ENCODE measurements at regions not wholly inside any gene's neighbourhood (a gene's known extent, or its start where the extent isn't known, plus 50 kb on each side); places are given as distances from the start of the nearest gene placed in this dataset.

GRCh38 chr3:23686519-23686918 lies 119.2 kb upstream of the UBE2E1 start:
- Histone ChIP-seq H3K9ac (ENCODE audit: low read length) (no peak overlapping the region), H3K79me2 (ENCODE audit: low read length) (no peaks in the 10 kb centered on the region), H3K4me2 (ENCODE audit: low read length) (no peak overlapping the region), H3K27ac (ENCODE audit: low read length) (no peak overlapping the region), H3K9me3 (ENCODE audit: insufficient read depth, low read length) (peaks cover 6% of the 10 kb centered on the region; the same call in 1 of the 2 replicates), H3K27me3 (ENCODE audit: low read depth, low read length) (no peaks in the 10 kb centered on the region), H2AFZ (ENCODE audit: low read depth, low read length) (no peak overlapping the region), H3K4me1 (ENCODE audit: low read length) (no peaks in the 10 kb centered on the region), H3K4me3 (ENCODE audit: low read length) (no peak overlapping the region), H4K20me1 (ENCODE audit: insufficient read depth, low read length) (no peaks in the 10 kb centered on the region), H3K36me3 (replicated peaks; ENCODE audit: low read depth, low read length) (no peaks in the 10 kb centered on the region)
- TF ChIP-seq, protein P1, sequence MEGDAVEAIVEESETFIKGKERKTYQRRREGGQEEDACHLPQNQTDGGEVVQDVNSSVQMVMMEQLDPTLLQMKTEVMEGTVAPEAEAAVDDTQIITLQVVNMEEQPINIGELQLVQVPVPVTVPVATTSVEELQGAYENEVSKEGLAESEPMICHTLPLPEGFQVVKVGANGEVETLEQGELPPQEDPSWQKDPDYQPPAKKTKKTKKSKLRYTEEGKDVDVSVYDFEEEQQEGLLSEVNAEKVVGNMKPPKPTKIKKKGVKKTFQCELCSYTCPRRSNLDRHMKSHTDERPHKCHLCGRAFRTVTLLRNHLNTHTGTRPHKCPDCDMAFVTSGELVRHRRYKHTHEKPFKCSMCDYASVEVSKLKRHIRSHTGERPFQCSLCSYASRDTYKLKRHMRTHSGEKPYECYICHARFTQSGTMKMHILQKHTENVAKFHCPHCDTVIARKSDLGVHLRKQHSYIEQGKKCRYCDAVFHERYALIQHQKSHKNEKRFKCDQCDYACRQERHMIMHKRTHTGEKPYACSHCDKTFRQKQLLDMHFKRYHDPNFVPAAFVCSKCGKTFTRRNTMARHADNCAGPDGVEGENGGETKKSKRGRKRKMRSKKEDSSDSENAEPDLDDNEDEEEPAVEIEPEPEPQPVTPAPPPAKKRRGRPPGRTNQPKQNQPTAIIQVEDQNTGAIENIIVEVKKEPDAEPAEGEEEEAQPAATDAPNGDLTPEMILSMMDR (IDR thresholded peaks at IDR 0.05; ENCODE audit: low read depth, low read length): no peak
- no peak for TF ChIP-seq EZH2phosphoT487 (IDR thresholded peaks at IDR 0.05; ENCODE audit: low read depth)

DNA sequence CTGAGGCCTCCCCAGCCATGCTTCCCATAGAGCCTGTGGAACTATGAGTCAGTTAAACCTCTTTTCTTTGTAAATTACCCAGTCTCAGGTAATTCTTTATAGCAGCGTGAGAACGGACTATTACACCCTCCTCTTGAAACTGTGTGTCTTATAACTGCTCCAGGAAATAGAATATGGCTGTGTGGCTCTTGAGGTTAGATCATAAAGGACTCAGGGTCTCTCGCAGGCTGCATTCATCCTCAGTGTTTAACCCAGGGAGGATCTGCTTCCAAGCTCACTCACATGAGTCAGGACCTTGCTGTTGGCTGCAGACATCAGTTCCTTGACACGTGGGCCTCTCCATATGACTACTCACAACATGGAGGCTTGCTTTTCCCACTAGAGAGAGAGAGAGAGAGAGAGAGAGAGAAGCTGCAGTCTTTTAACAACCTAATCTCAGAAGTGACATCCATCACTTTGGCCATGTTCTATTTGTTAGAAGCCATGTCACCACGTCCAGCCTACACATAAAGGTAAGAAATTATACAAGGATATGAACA lies 114.3 kb upstream of the UBE2E1 start:
- Histone ChIP-seq H3K9me3 (ENCODE audit: insufficient read depth, low read length) (peaks cover 6% of the 10 kb centered on the region; the same call in 1 of the 2 replicates), H3K27me3 (ENCODE audit: low read depth, low read length) (no peaks in the 10 kb centered on the region; the same call in 1 of the 2 replicates), H3K79me2 (ENCODE audit: low read length) (no peaks in the 10 kb centered on the region), H3K4me2 (ENCODE audit: low read length) (no peak overlapping the region), H3K9ac (ENCODE audit: low read length) (no peak overlapping the region), H3K36me3 (replicated peaks; ENCODE audit: low read depth, low read length) (no peaks in the 10 kb centered on the region), H4K20me1 (ENCODE audit: insufficient read depth, low read length) (no peaks in the 10 kb centered on the region), H3K27ac (ENCODE audit: low read length) (no peak overlapping the region), H3K4me3 (ENCODE audit: low read length) (no peak overlapping the region), H3K4me1 (ENCODE audit: low read length) (no peaks in the 10 kb centered on the region), H2AFZ (ENCODE audit: low read depth, low read length) (no peak overlapping the region)
- TF ChIP-seq, protein P1 (IDR thresholded peaks at IDR 0.05; ENCODE audit: low read depth, low read length): no peak
- no peak for TF ChIP-seq EZH2phosphoT487 (IDR thresholded peaks at IDR 0.05; ENCODE audit: low read depth)

DNA sequence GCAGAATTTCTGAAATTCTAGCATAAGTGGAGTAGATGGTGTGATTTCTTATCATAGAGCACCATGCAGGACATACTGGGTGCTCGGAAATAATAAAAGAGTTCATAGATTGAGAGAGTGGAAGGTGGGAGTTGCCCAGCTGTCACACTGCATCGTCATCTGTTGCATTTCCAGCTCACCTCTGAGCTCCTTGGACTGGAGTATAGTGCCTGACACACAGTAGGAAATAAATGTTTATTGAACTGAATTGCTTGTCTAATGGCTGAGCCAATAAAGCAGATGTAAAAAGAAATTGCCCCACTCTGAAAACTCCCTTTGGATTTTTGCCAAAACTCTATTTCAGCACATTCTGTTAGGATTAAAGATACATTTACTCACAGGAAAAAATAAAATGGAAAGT lies 108.9 kb upstream of the UBE2E1 start:
- H3K9me3 ChIP-seq (ENCODE audit: insufficient read depth, low read length): no peaks in the 10 kb centered on the region
- no peak for TF ChIP-seq EZH2phosphoT487 (IDR thresholded peaks at IDR 0.05; ENCODE audit: low read depth)
- TF ChIP-seq, protein P1 (IDR thresholded peaks at IDR 0.05; ENCODE audit: low read depth, low read length): no peak
- no peak overlapping the region for H3K27ac ChIP-seq (ENCODE audit: low read length)
- H2AFZ ChIP-seq (ENCODE audit: low read depth, low read length): no peak overlapping the region
- H3K9ac ChIP-seq (ENCODE audit: low read length): no peak overlapping the region
- no peaks in the 10 kb centered on the region for H3K4me1 ChIP-seq (ENCODE audit: low read length)
- H3K4me3 ChIP-seq (ENCODE audit: low read length): no peak overlapping the region
- no peaks in the 10 kb centered on the region; the same call in 1 of the 2 replicates for H3K27me3 ChIP-seq (ENCODE audit: low read depth, low read length)
- no peak overlapping the region for H3K4me2 ChIP-seq (ENCODE audit: low read length)
- no peaks in the 10 kb centered on the region for H3K36me3 ChIP-seq (replicated peaks; ENCODE audit: low read depth, low read length)
- no peaks in the 10 kb centered on the region for H4K20me1 ChIP-seq (ENCODE audit: insufficient read depth, low read length)
- H3K79me2 ChIP-seq (ENCODE audit: low read length): no peaks in the 10 kb centered on the region

GRCh38 chr3:23697416-23697815 lies 108.3 kb upstream of the UBE2E1 start:
- H3K4me2 ChIP-seq (ENCODE audit: low read length): no peak overlapping the region
- no peak overlapping the region for H3K9ac ChIP-seq (ENCODE audit: low read length)
- H3K4me1 ChIP-seq (ENCODE audit: low read length): no peaks in the 10 kb centered on the region
- H3K79me2 ChIP-seq (ENCODE audit: low read length): no peaks in the 10 kb centered on the region
- TF ChIP-seq EZH2phosphoT487 (IDR thresholded peaks at IDR 0.05; ENCODE audit: low read depth): no peak
- TF ChIP-seq, protein P1 (IDR thresholded peaks at IDR 0.05; ENCODE audit: low read depth, low read length): no peak
- H4K20me1 ChIP-seq (ENCODE audit: insufficient read depth, low read length): no peaks in the 10 kb centered on the region
- no peak overlapping the region for H3K27ac ChIP-seq (ENCODE audit: low read length)
- no peaks in the 10 kb centered on the region for H3K9me3 ChIP-seq (ENCODE audit: insufficient read depth, low read length)
- H3K36me3 ChIP-seq (replicated peaks; ENCODE audit: low read depth, low read length): no peaks in the 10 kb centered on the region
- H3K4me3 ChIP-seq (ENCODE audit: low read length): no peak overlapping the region
- no peaks in the 10 kb centered on the region; the same call in 1 of the 2 replicates for H3K27me3 ChIP-seq (ENCODE audit: low read depth, low read length)
- no peak overlapping the region for H2AFZ ChIP-seq (ENCODE audit: low read depth, low read length)
